Endothelial cell of umbilical vein (primary cell): ENCODE measurements at regions not wholly inside any gene's neighbourhood (a gene's known extent, or its start where the extent isn't known, plus 50 kb on each side); places are given as distances from the start of the nearest gene placed in this dataset.

ENCODE experiments used
- BruUV-seq: library from RNA; stranded (reverse); fragments of 400-500 nt; replicated peaks from 2 replicates; lab custom pipeline; 2021; lab: Mats Ljungman, UMichigan
- CTCF ChIA-PET: fragments of 300-600, 350-600 bp; sonication (Branson Sonifier 250); formaldehyde crosslinking; loops from one replicate; lab custom pipeline; 2021; ENCODE audit warnings: antibody characterized with exemption, inconsistent platforms; lab: Charles Lee
- POLR2A ChIA-PET: fragments of 300-600, 350-600 bp; sonication (Branson Sonifier 250); formaldehyde crosslinking; loops from one replicate; lab custom pipeline; 2021; ENCODE audit warnings: antibody characterized with exemption, inconsistent platforms; lab: Charles Lee
- DNase-seq: peaks from one replicate; pipeline ENCODE4 v3.0.0-alpha.2; 2011; ENCODE audit warnings: low read depth, low spot score
- FAIRE-seq: peaks from 2 replicates; lab custom pipeline; 2011; peaks lifted over from hg19 to GRCh38; lab: Jason Lieb, UNC
- H2AFZ ChIP-seq: 2 replicates; pipeline ENCODE4 v1.6.0; 2012; ENCODE audit warnings: low read depth, low read length, control low read depth, inconsistent platforms
- H3K27ac ChIP-seq: 2 replicates; pipeline ENCODE4 v1.5.1; 2011; ENCODE audit warnings: low read depth, mild to moderate bottlenecking, control low read depth, low read length, moderate library complexity; ENCODE audit not compliant: insufficient read depth
- H3K27me3 ChIP-seq, 2 experiments: 2 replicates each; pipeline versions ENCODE4 v1.6.0 to v1.6.1; 2011; ENCODE audit warnings: low read length in 2 of 2, mixed read lengths in 1 of 2; ENCODE audit not compliant: control insufficient read depth in 2 of 2, insufficient read depth in 2 of 2
- H3K36me3 ChIP-seq, 2 experiments: 2 replicates in 1 of 2; 3 replicates in 1 of 2; pipeline ENCODE4 v1.5.1; 2011; ENCODE audit warnings: low read length in 2 of 2, mild to moderate bottlenecking in 1 of 2, moderate library complexity in 1 of 2; ENCODE audit not compliant: control insufficient read depth in 2 of 2, insufficient read depth in 2 of 2; ENCODE audit errors: extremely low read depth in 1 of 2
- H3K4me1 ChIP-seq: 3 replicates; pipeline ENCODE4 v1.5.1; 2011; ENCODE audit warnings: mild to moderate bottlenecking, low read length; ENCODE audit not compliant: control insufficient read depth, insufficient read depth; ENCODE audit errors: extremely low read depth
- H3K4me2 ChIP-seq: 2 replicates; pipeline ENCODE4 v1.6.1; 2011; ENCODE audit warnings: low read length, control low read depth, mixed read lengths; ENCODE audit not compliant: insufficient read depth
- H3K4me3 ChIP-seq, 3 experiments: fragments of 200-600 bp in 1 of 3; sonication (generic), shearing (Covaris generic) in 1 of 3; replicated peaks in 1 of 3; 2 replicates each; pipeline ENCODE4 v1.5.1; 2011 to 2016; ENCODE audit warnings: control low read depth in 3 of 3, low read length in 3 of 3, mild to moderate bottlenecking in 2 of 3, inconsistent platforms in 1 of 3, low read depth in 1 of 3, moderate library complexity in 1 of 3; ENCODE audit not compliant: insufficient read depth in 1 of 3
- H3K79me2 ChIP-seq: 2 replicates; pipeline ENCODE4 v1.6.0; 2012; ENCODE audit warnings: low read length, inconsistent platforms; ENCODE audit not compliant: control insufficient read depth, insufficient read depth
- H3K9ac ChIP-seq: replicated peaks from 2 replicates; pipeline ENCODE3; 2011; ENCODE audit warnings: low read length, control low read depth; ENCODE audit not compliant: insufficient read depth; ENCODE audit errors: extremely low read depth
- H3K9me1 ChIP-seq: replicated peaks from 3 replicates; pipeline ENCODE4 v1.6.0; 2011; ENCODE audit warnings: mild to moderate bottlenecking, low read length; ENCODE audit not compliant: control insufficient read depth, insufficient read depth; ENCODE audit errors: extremely low read depth
- H3K9me3 ChIP-seq: replicated peaks from 2 replicates; pipeline ENCODE4 v1.5.1; 2012; ENCODE audit warnings: low read length, inconsistent platforms; ENCODE audit not compliant: control insufficient read depth, insufficient read depth
- H4K20me1 ChIP-seq: replicated peaks from 2 replicates; pipeline ENCODE3; 2011; ENCODE audit warnings: mild to moderate bottlenecking, low read length; ENCODE audit not compliant: control insufficient read depth, insufficient read depth; ENCODE audit errors: extremely low read depth
- CTCF ChIP-seq, 2 donors: IDR thresholded peaks; 1 replicate in 1 of 2; 2 replicates in 1 of 2; pipeline ENCODE4 v1.5.1; 2011; ENCODE audit warnings: low read length in 2 of 2, mild to moderate bottlenecking in 2 of 2, moderate library complexity in 2 of 2, control low read depth in 1 of 2, inconsistent platforms in 1 of 2, low read depth in 1 of 2; ENCODE audit not compliant: insufficient read depth in 1 of 2; ENCODE audit errors: extremely low read depth in 1 of 2
- EZH2 ChIP-seq: IDR thresholded peaks from 2 replicates; pipeline ENCODE4 v1.6.1; 2012; ENCODE audit warnings: borderline replicate concordance, low read depth, mild to moderate bottlenecking, moderate library complexity, low read length, inconsistent platforms; ENCODE audit not compliant: severe bottlenecking
- FOS ChIP-seq: IDR thresholded peaks from 2 replicates; pipeline ENCODE4 v1.6.1; 2011; ENCODE audit warnings: mild to moderate bottlenecking, low read length, moderate library complexity, borderline replicate concordance; ENCODE audit not compliant: insufficient read depth
- GATA2 ChIP-seq: IDR thresholded peaks from 2 replicates; pipeline ENCODE4 v1.7.0; 2011; ENCODE audit warnings: low read depth, mild to moderate bottlenecking, moderate library complexity, mixed read lengths, low read length; ENCODE audit not compliant: insufficient read length, insufficient read depth
- JUN ChIP-seq: IDR thresholded peaks from 2 replicates; pipeline ENCODE4 v1.6.1; 2011; ENCODE audit warnings: borderline replicate concordance, low read depth; ENCODE audit not compliant: insufficient read length, insufficient read depth
- MAX ChIP-seq: IDR thresholded peaks from 2 replicates; pipeline ENCODE4 v1.6.1; 2011; ENCODE audit not compliant: insufficient read depth, insufficient read length
- MYC ChIP-seq: IDR thresholded peaks from one replicate; pipeline ENCODE4 v1.6.1; 2011; ENCODE audit warnings: mild to moderate bottlenecking, low read depth, low read length
- POLR2A ChIP-seq: IDR thresholded peaks from 2 replicates; pipeline ENCODE4 v1.6.1; 2012; ENCODE audit warnings: low read depth, mild to moderate bottlenecking, control low read depth, low read length
- POLR2AphosphoS5 ChIP-seq: IDR thresholded peaks from 2 replicates; pipeline ENCODE4 v1.6.1; 2012; ENCODE audit warnings: low read depth, mild to moderate bottlenecking, control low read depth, low read length, moderate library complexity; ENCODE audit not compliant: insufficient read depth
- dilution Hi-C: fragments of 300-500 bp; cut with MboI; formaldehyde crosslinking; loops from one replicate; pipeline ENCODE4 v1.15.0; 2019; ENCODE audit warnings: low sequenced_read_pairs; ENCODE audit not compliant: extremely low pct_ligation_motif_present
- intact Hi-C: fragments of 100-400 bp; cut with micrococcal nuclease; formaldehyde crosslinking; loops from one replicate; pipeline ENCODE4 v1.10.0; 2022

GRCh38 chr2:37870829-37871228, 54.3 kb upstream of the RMDN2 start:
- Histone ChIP-seq H3K9ac (no peak overlapping the region), H3K27ac (no peak overlapping the region), H3K9me3 (no peaks in the 10 kb centered on the region), H2AFZ (peak overlapping the region; percentile 21), H3K79me2 (no peaks in the 10 kb centered on the region), H4K20me1 (no peaks in the 10 kb centered on the region), H3K4me3 (no peak overlapping the region), H3K9me1 (no peaks in the 10 kb centered on the region), H3K4me2 (no peak overlapping the region), H3K36me3 (no peaks in the 10 kb centered on the region), H3K4me1 (peaks cover 9% of the 10 kb centered on the region), H3K27me3 (no peaks in the 10 kb centered on the region)
- ChIA-PET POLR2A (no interaction called here), CTCF (interaction anchor here (1.3 to 3.0 kb wide), 5 partner anchors 13 to 475 kb away, joined by 4 to 13 read pairs (median 6); no protein-coding TSS in a partner anchor)
- DNase-seq (peak; percentile 69), FAIRE-seq (peak; percentile 72)
- BruUV-seq, result no TSS peak
- TF ChIP-seq GATA2 (no peak), EZH2 (no peak), JUN (no peak), MAX (no peak), POLR2AphosphoS5 (no peak), CTCF (IDR thresholded peaks at IDR 0.05; ENCODE audit: extremely low read depth in 1 of 2, insufficient read depth in 1 of 2, low read depth in 1 of 2, low read length in 2 of 2) (no peak), FOS (no peak), MYC (no peak), POLR2A (no peak)
- dilution Hi-C loops, result loop anchor here (25.0 kb wide), 1 partner anchor 459 kb away; no protein-coding TSS in a partner anchor
- intact Hi-C loops, result loop anchor here (2.0 kb wide), 1 partner anchor 16 kb away; no protein-coding TSS in a partner anchor
